Chondrocyte (in vitro differentiated cells): ENCODE measurements at regions not wholly inside any gene's neighbourhood (a gene's known extent, or its start where the extent isn't known, plus 50 kb on each side); places are given as distances from the start of the nearest gene placed in this dataset.

Experiments
- DNase-seq: peaks from one replicate; pipeline ENCODE4 v3.0.0; 2021; ENCODE audit warnings: mixed read lengths, low spot score
- H3K27ac Mint-ChIP-seq: one replicate; pipeline ENCODE4 v1.8.0; 2021; ENCODE audit warnings: mild to moderate bottlenecking, moderate library complexity, mixed read lengths; ENCODE audit not compliant: unreplicated experiment
- H3K27me3 Mint-ChIP-seq: 2 replicates; pipeline ENCODE4 v1.8.0; 2021; ENCODE audit warnings: low read depth, mixed read lengths
- H3K36me3 Mint-ChIP-seq: 2 replicates; pipeline ENCODE4 v1.8.0; 2021; ENCODE audit warnings: low read depth, mixed read lengths
- H3K4me1 Mint-ChIP-seq: 2 replicates; pipeline ENCODE4 v1.8.0; 2021; ENCODE audit warnings: low read depth, mild to moderate bottlenecking, mixed read lengths
- H3K4me3 Mint-ChIP-seq: one replicate; pipeline ENCODE4 v1.8.0; 2021; ENCODE audit warnings: mild to moderate bottlenecking, moderate library complexity, mixed read lengths; ENCODE audit not compliant: unreplicated experiment
- H3K9me3 Mint-ChIP-seq: 2 replicates; pipeline ENCODE4 v1.8.0; 2021; ENCODE audit warnings: low read depth, mixed read lengths
- CTCF ChIP-seq: fragments of 200-600 bp; sonication (generic); IDR thresholded peaks from 2 replicates; pipeline ENCODE4 v1.5.0; 2021; ENCODE audit warnings: antibody characterized with exemption, mild to moderate bottlenecking, moderate library complexity

GRCh38 chr7:81031996-81032395 is 113.1 kb upstream of the SEMA3C start:
- no peaks in the 10 kb centered on the region for H3K9me3 Mint-ChIP-seq
- no peak overlapping the region for H3K4me3 Mint-ChIP-seq
- H3K27me3 Mint-ChIP-seq = no peaks in the 10 kb centered on the region
- DNase-seq = no peak
- H3K36me3 Mint-ChIP-seq = no peaks in the 10 kb centered on the region
- H3K4me1 Mint-ChIP-seq = peaks cover 6% of the 10 kb centered on the region
- no peak overlapping the region for H3K27ac Mint-ChIP-seq
- no peak for TF ChIP-seq CTCF

- Mint-ChIP-seq H3K4me1 (peaks cover 4% of the 10 kb centered on the region), H3K27me3 (no peaks in the 10 kb centered on the region), H3K9me3 (no peaks in the 10 kb centered on the region), H3K27ac (no peak overlapping the region), H3K4me3 (no peak overlapping the region), H3K36me3 (no peaks in the 10 kb centered on the region)
- no peak for DNase-seq
- TF ChIP-seq CTCF = no peak
Measured at GRCh38 chr7:81031243-81031642, 112.4 kb upstream of the SEMA3C start.

- Mint-ChIP-seq H3K4me3 (no peak overlapping the region), H3K4me1 (no peaks in the 10 kb centered on the region), H3K9me3 (no peaks in the 10 kb centered on the region), H3K27ac (no peak overlapping the region), H3K27me3 (no peaks in the 10 kb centered on the region), H3K36me3 (no peaks in the 10 kb centered on the region)
- DNase-seq = no peak
- no peak for TF ChIP-seq CTCF
Measured at GRCh38 chr7:81030472-81030871, 111.6 kb upstream of the SEMA3C start.

GRCh38 chr7:81029511-81029910 is 110.7 kb upstream of the SEMA3C start:
- Mint-ChIP-seq H3K4me1 (no peaks in the 10 kb centered on the region), H3K27me3 (no peaks in the 10 kb centered on the region), H3K27ac (no peak overlapping the region), H3K4me3 (no peak overlapping the region), H3K36me3 (no peaks in the 10 kb centered on the region), H3K9me3 (no peaks in the 10 kb centered on the region)
- TF ChIP-seq CTCF = no peak
- no peak for DNase-seq

- Mint-ChIP-seq H3K27ac (no peak overlapping the region), H3K4me3 (no peak overlapping the region), H3K27me3 (no peaks in the 10 kb centered on the region), H3K9me3 (no peaks in the 10 kb centered on the region), H3K36me3 (no peaks in the 10 kb centered on the region), H3K4me1 (no peaks in the 10 kb centered on the region)
- DNase-seq = no peak
- TF ChIP-seq CTCF = no peak
Measured at GRCh38 chr7:81025360-81025759, 106.5 kb upstream of the SEMA3C start.
